Mucosa of descending colon (tissue), 3 donors: ENCODE measurements at regions not wholly inside any gene's neighbourhood (a gene's known extent, or its start where the extent isn't known, plus 50 kb on each side); places are given as distances from the start of the nearest gene placed in this dataset.
A peak's percentile ranks its signal among the peaks of the same experiment; 100 is the strongest.

Source experiments
- ATAC-seq: fragments of 200-7000 bp; cut with Tn5 transposase; one replicate; pipeline ENCODE4 v1.9.1; 2020; ENCODE audit warnings: mild to moderate bottlenecking, moderate library complexity
- DNase-seq, 3 donors: peaks; one replicate each; pipeline ENCODE4 v3.0.0-alpha.2; 2020
- H3K36me3 ChIP-seq: fragments of 200-600 bp; one replicate; pipeline ENCODE4 v1.8.0; 2021; ENCODE audit warnings: low read depth, mild to moderate bottlenecking
- H3K4me1 ChIP-seq: fragments of 200-600 bp; one replicate; pipeline ENCODE4 v1.8.0; 2021; ENCODE audit warnings: low read depth, mild to moderate bottlenecking
- H3K4me3 ChIP-seq: fragments of 200-600 bp; one replicate; pipeline ENCODE4 v1.8.0; 2021; ENCODE audit warnings: mild to moderate bottlenecking
- H3K9me3 ChIP-seq: fragments of 200-600 bp; one replicate; pipeline ENCODE4 v1.8.0; 2021; ENCODE audit warnings: mild to moderate bottlenecking
- CTCF ChIP-seq: fragments of 200-600 bp; IDR thresholded peaks from one replicate; pipeline ENCODE4 v1.8.0; 2022; ENCODE audit warnings: antibody characterized with exemption, mild to moderate bottlenecking
- intact Hi-C, 2 donors: fragments of 100-400 bp; cut with DNase I in 1 of 2; cut with micrococcal nuclease in 1 of 2; formaldehyde crosslinking; loops; one replicate each; pipeline versions ENCODE4 v1.11.0 to v1.11.1; 2022; cut with DNase I, micrococcal nuclease
- donor health status: DM: no; HTN: no; CAD: no; lungs with moderate emphysema.
- donor health status: DM: no; HTN: no; CAD: no.
- donor health status: DM: no; HTN: yes; CAD: no.

DNA sequence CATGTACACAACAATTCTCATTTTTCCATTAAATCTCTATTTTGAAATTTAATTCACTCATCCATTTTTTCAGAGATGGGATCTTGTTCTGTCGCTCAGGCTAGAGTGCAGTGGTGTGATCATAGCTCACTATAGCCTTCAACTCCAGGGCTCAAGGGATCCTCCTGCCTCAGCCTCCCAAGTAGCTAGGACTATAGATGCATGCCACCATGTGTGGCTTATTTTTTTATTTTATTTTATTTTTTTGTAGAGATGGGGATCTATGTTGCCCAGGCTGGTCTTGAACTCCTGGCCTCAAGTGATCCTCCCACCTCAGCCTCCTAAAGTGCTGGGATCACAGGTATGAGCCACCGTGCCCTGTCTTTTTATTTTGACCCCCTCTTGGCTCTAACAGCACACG, 203.8 kb upstream of the KLF14 start:
- Histone ChIP-seq H3K9me3 (no peaks in the 10 kb centered on the region), H3K4me1 (peaks cover 19% of the 10 kb centered on the region), H3K4me3 (no peak overlapping the region), H3K36me3 (no peaks in the 10 kb centered on the region)
- ATAC-seq (no peak), DNase-seq (no peak)
- intact Hi-C loops, result no loop called here
- no peak for TF ChIP-seq CTCF

DNA sequence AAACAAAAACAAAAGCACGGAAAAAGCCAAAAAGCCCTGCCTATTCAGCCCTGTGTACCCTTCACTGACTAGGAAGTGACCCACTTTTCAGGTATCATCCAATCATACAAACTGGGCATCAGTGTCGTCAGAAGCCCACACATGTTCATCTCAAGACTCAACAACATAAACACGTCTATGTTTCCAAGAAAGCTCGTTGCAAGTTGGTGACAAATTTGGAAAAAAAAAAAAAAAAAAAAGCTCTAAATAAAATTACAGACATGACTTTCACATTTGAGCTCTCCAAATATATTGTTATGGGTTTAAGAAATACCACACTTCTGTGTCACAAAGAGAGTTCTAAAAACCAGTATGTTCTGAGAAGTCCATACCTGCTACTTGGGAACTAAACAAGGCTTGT, 204.7 kb upstream of the KLF14 start:
- H3K4me3 ChIP-seq, result no peak overlapping the region
- no peaks in the 10 kb centered on the region for H3K9me3 ChIP-seq
- no peaks in the 10 kb centered on the region for H3K36me3 ChIP-seq
- intact Hi-C loops, result no loop called here
- TF ChIP-seq CTCF, result no peak
- H3K4me1 ChIP-seq, result peaks cover 21% of the 10 kb centered on the region
- DNase-seq, result no peak
- peak; percentile 7 for ATAC-seq

DNA sequence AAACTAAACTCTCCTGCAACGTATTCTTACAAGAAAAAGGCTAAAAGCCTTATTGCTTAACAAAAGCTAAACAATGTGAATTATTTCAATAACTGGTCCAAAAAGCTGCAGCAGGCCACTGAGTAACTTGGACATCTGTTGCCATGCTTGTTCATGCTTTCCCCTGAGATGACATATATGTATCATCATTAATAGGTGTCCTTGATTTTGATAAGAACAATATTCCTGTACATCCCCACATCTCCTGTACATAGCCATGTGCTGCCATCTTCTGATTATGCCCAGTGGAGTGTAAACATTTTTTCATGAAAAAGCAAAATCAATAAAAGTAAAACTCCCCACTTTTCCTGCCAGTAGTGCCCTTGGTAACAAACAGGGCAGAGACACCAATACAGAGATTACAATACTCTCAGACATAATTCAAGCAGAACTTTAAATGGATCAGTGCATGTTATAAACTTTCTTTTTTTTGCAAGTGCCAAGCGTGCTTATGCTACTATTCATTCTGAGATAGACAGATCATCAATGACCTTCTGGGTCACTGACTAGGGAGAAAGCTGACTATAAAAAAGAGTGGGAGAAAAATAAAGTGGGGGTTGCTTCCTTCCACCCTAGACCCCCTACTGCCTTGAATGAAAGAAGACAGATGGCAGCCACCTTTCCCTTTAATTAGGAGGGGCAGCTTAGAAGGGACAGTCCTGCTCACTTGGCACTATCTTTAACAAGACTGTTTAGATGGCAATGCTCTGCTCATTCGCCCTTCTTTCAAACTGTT, 205.5 kb upstream of the KLF14 start:
- no peak overlapping the region for H3K4me3 ChIP-seq
- no peaks in the 10 kb centered on the region for H3K9me3 ChIP-seq
- H3K36me3 ChIP-seq, result no peaks in the 10 kb centered on the region
- ATAC-seq (peak; percentile 13), DNase-seq (no peak)
- TF ChIP-seq CTCF, result no peak
- intact Hi-C loops, result loop anchor here in 1 of 2 donors (5.0 kb wide), 1 partner anchor 32 kb away; no protein-coding TSS in a partner anchor
- H3K4me1 ChIP-seq, result peaks cover 28% of the 10 kb centered on the region

GRCh38 chr7:130940326-130940725, 206.3 kb upstream of the KLF14 start:
- peak overlapping the region; percentile 6 for H3K4me3 ChIP-seq
- H3K9me3 ChIP-seq, result no peaks in the 10 kb centered on the region

GRCh38 chr7:130940907-130941306, 206.9 kb upstream of the KLF14 start:
- Histone ChIP-seq H3K9me3 (no peaks in the 10 kb centered on the region), H3K4me1 (peaks cover 29% of the 10 kb centered on the region), H3K36me3 (no peaks in the 10 kb centered on the region), H3K4me3 (no peak overlapping the region)
- peak; percentile 11 for ATAC-seq
- peak in 1 of 3 donors; percentile 42 for DNase-seq
- TF ChIP-seq CTCF, result no peak
- intact Hi-C loops, result loop anchor here in 1 of 2 donors (5.0 kb wide), 1 partner anchor 34 kb away; no protein-coding TSS in a partner anchor

More at GRCh38 chr7:130940326-130940725, 206.3 kb upstream of the KLF14 start:
- no peak for ATAC-seq
- Histone ChIP-seq H3K36me3 (no peaks in the 10 kb centered on the region), H3K4me1 (peaks cover 29% of the 10 kb centered on the region)
- intact Hi-C loops, result loop anchor here in 1 of 2 donors (5.0 kb wide), 1 partner anchor 33 kb away; no protein-coding TSS in a partner anchor
- DNase-seq, result no peak
- TF ChIP-seq CTCF, result no peak
